ENCODE measurements at regions not wholly inside any gene's neighbourhood (a gene's known extent, or its start where the extent isn't known, plus 50 kb on each side); places are given as distances from the start of the nearest gene placed in this dataset.
A peak's percentile ranks its signal among the peaks of the same experiment; 100 is the strongest.

DNA sequence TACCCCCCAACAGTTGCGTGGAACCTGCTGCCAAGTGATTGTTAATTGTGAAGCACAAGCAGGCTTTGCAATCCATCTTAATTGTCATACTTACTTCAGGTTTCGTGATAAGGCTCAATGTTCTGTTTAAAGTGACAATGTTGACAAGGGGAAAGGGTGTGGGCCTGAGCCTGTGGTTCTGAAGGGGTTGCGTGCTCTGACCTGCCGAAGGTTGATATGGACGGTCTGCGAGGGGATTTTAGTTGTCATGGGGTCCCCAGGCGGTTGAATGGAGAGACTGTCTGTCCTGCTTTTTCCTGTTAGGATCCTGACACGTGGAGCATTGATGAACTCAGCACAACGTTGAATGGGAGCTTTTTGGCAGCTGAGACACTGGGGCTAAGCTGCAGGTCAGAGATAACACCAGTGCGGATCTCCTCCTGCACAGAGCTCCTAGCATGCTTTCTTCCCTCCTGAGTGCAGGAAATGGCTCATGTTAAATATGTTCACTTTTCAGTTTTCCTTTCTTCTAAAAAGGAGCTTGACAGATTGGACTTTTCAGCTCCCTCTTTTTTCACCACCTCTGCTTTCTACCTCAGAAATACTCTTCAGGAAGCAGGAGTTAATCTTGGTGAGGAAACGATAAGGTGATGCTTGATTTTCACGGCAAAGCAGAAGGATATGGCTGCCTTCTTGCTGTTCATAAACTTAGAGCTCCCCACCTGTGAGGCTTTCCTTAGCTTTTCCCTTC is 62.9 kb upstream of the ZEB2 start:
- no peak overlapping the region for H3K4me3 Mint-ChIP-seq
- H3K27me3 Mint-ChIP-seq (ENCODE audit: low read depth), result no peaks in the 10 kb centered on the region

DNA sequence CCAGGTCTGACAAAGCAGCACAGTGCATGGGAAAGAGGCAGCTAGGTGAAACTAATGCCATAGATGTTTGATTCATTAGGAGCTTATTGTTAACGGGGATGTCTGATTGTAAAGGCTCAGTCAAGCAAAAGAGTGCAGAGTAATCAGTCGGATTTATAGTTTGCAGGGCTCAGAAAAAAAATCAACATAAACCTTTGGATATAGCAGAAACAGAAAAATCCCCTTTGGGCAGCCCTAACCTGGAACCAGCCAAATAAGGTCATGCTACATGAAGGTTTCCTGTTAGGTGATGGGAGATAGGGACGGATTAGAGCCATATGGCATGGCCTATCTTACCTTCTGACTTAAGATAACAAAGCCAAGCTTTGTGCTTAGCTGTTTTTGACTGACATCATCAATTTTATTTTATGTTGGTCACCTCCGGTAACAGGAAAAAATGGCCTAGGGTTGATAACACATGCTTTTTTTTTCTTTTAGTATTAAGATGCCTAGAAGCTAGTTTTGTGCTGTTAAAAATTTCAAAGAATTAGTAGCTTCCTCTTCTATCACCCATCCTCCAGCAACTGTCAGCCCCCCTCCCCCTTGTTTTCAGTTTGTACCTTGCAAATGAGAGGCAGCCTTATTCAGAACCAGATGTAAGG is 60.7 kb upstream of the ZEB2 start:
- peaks cover 34% of the 10 kb centered on the region for H3K4me1 Mint-ChIP-seq
- TF ChIP-seq, protein P1, sequence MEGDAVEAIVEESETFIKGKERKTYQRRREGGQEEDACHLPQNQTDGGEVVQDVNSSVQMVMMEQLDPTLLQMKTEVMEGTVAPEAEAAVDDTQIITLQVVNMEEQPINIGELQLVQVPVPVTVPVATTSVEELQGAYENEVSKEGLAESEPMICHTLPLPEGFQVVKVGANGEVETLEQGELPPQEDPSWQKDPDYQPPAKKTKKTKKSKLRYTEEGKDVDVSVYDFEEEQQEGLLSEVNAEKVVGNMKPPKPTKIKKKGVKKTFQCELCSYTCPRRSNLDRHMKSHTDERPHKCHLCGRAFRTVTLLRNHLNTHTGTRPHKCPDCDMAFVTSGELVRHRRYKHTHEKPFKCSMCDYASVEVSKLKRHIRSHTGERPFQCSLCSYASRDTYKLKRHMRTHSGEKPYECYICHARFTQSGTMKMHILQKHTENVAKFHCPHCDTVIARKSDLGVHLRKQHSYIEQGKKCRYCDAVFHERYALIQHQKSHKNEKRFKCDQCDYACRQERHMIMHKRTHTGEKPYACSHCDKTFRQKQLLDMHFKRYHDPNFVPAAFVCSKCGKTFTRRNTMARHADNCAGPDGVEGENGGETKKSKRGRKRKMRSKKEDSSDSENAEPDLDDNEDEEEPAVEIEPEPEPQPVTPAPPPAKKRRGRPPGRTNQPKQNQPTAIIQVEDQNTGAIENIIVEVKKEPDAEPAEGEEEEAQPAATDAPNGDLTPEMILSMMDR (IDR thresholded peaks at IDR 0.05; ENCODE audit: unreplicated experiment in 3 of 3), result no peak
- no peak overlapping the region for H3K4me3 Mint-ChIP-seq
- peak overlapping the region in 2 of 3 experiments; percentile 74 to 77 for H3K27ac Mint-ChIP-seq
- no peaks in the 10 kb centered on the region for H3K36me3 Mint-ChIP-seq (ENCODE audit: low read depth)
- no peaks in the 10 kb centered on the region for H3K27me3 Mint-ChIP-seq (ENCODE audit: low read depth)
- H3K9me3 Mint-ChIP-seq, result no peaks in the 10 kb centered on the region

More for the DNA sequence above, 62.9 kb upstream of the ZEB2 start:
- Mint-ChIP-seq H3K36me3 (ENCODE audit: low read depth) (no peaks in the 10 kb centered on the region), H3K4me1 (peaks cover 34% of the 10 kb centered on the region), H3K9me3 (peaks cover 2% of the 10 kb centered on the region), H3K27ac (peak overlapping the region in 2 of 3 experiments; percentile 39 to 59)
- TF ChIP-seq, protein P1 (IDR thresholded peaks at IDR 0.05; ENCODE audit: unreplicated experiment in 3 of 3), result no peak

DNA sequence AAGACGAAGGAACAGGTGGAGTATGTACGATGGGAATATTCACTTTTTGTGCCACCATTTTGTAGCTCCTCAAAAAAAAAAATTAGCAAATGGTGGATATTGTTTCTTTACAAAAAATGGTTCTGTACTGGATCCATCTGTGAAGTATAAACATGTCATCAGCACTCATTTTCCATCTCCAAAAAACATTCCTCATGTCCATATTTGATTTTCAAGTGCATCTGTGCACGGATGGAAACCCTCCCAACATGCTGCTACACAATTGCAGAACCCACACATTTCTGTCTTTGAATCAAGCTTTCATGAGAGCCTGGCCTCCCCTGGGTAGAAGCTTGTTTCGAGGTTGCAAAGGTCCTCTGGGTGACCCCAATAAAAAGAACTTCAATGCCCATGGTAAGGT is 59.6 kb upstream of the ZEB2 start:
- no peaks in the 10 kb centered on the region for H3K36me3 Mint-ChIP-seq (ENCODE audit: low read depth)
- H3K4me3 Mint-ChIP-seq, result no peak overlapping the region
- no peak overlapping the region for H3K27ac Mint-ChIP-seq
- TF ChIP-seq, protein P1 (IDR thresholded peaks at IDR 0.05; ENCODE audit: unreplicated experiment in 3 of 3), result no peak
- H3K9me3 Mint-ChIP-seq, result no peaks in the 10 kb centered on the region
- peaks cover 34% of the 10 kb centered on the region for H3K4me1 Mint-ChIP-seq
- no peaks in the 10 kb centered on the region for H3K27me3 Mint-ChIP-seq (ENCODE audit: low read depth)

DNA sequence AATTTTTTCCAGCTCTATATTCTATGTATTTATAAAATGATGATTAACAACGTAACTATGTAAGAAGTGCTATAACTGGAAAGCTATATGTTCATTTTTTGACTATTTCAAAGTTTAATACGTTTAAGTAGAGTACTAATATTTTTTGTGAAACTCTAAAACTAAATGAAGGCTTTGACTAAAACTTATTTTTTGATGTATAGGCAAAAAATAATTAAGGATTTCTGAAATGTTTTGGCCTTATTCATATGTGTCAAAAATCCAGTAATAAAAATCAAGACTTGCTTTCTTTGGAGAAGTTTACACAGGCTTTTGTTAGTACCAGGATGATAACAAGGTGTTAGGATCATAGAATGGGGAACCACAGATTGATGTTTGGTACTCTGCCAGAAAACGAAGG is 58.2 kb upstream of the ZEB2 start:
- peaks cover 33% of the 10 kb centered on the region for H3K4me1 Mint-ChIP-seq
- no peak overlapping the region for H3K4me3 Mint-ChIP-seq
- H3K36me3 Mint-ChIP-seq (ENCODE audit: low read depth), result no peaks in the 10 kb centered on the region
- H3K9me3 Mint-ChIP-seq, result no peaks in the 10 kb centered on the region
- H3K27ac Mint-ChIP-seq, result no peak overlapping the region
- TF ChIP-seq, protein P1 (IDR thresholded peaks at IDR 0.05; ENCODE audit: unreplicated experiment in 3 of 3), result no peak
- no peaks in the 10 kb centered on the region for H3K27me3 Mint-ChIP-seq (ENCODE audit: low read depth)

DNA sequence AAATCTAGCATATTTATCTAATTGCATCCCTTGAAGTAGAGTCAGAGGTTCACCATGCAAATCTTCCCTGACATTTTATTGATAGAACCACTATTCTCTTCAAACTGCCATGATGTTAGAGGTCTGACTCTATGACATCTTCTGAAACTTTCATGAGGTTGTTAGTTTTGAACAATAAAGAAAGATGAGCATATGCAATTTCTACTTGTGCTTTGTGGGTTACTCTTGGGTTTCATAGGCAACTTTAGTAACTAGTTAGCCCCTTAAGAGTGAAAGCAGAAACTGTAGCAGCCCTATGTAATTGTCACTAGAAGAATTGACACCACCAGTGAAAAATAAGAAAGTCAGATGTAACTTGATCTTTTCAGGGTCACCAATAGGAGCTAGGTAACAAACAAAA is 53.1 kb upstream of the ZEB2 start:
- TF ChIP-seq, protein P1 (IDR thresholded peaks at IDR 0.05; ENCODE audit: unreplicated experiment in 3 of 3), result no peak

DNA sequence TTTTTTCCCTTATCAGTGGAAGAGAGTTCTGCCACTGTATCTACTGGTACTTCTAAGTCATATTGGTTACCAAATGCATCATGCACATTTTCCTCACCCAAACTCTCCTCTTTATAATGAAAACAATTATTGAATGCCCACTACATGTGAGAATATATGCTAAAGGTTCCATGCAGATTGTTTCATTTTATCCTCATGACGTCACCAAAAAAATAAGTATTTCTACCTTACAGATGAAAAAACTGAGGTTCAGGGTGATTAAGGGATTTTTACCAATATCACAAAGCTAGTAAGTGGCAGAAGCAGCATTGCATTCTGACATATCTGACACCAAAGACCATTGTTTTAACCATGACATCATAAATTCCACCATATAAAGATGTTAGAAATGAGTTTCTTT is 51.9 kb upstream of the ZEB2 start:
- TF ChIP-seq, protein P1 (IDR thresholded peaks at IDR 0.05; ENCODE audit: unreplicated experiment in 3 of 3), result no peak
- no peaks in the 10 kb centered on the region for H3K36me3 Mint-ChIP-seq (ENCODE audit: low read depth)
- H3K4me3 Mint-ChIP-seq, result no peak overlapping the region
- no peak overlapping the region for H3K27ac Mint-ChIP-seq
- H3K27me3 Mint-ChIP-seq (ENCODE audit: low read depth), result no peaks in the 10 kb centered on the region
- no peaks in the 10 kb centered on the region for H3K4me1 Mint-ChIP-seq
- H3K9me3 Mint-ChIP-seq, result no peaks in the 10 kb centered on the region

More for the DNA sequence above, 53.1 kb upstream of the ZEB2 start:
- Mint-ChIP-seq H3K9me3 (no peaks in the 10 kb centered on the region), H3K4me3 (no peak overlapping the region), H3K36me3 (ENCODE audit: low read depth) (no peaks in the 10 kb centered on the region), H3K27ac (no peak overlapping the region), H3K27me3 (ENCODE audit: low read depth) (no peaks in the 10 kb centered on the region), H3K4me1 (no peaks in the 10 kb centered on the region)
